OCI-LY1 (cell line): ENCODE measurements at regions not wholly inside any gene's neighbourhood (a gene's known extent, or its start where the extent isn't known, plus 50 kb on each side); places are given as distances from the start of the nearest gene placed in this dataset.

ENCODE experiments used
- H2AFZ ChIP-seq: fragments of 200-600 bp; sonication (generic), shearing (Covaris generic); 2 replicates; pipeline ENCODE4 v1.6.0; 2014; ENCODE audit warnings: antibody characterized with exemption, mild to moderate bottlenecking, low read length
- H3F3A ChIP-seq: fragments of 200-600 bp; sonication (generic), shearing (Covaris generic); 2 replicates; pipeline ENCODE4 v1.6.0; 2014; ENCODE audit warnings: mild to moderate bottlenecking, antibody characterized with exemption, low read length, moderate library complexity; ENCODE audit not compliant: insufficient read depth
- H3K27ac ChIP-seq: fragments of 200-600 bp; sonication (generic); 2 replicates; pipeline ENCODE4 v1.5.1; 2014; ENCODE audit warnings: low read length, mixed run types, mild to moderate bottlenecking, low read depth; ENCODE audit not compliant: poor library complexity, severe bottlenecking
- H3K27me3 ChIP-seq: fragments of 200-600 bp; sonication (generic); 2 replicates; pipeline ENCODE4 v1.6.0; 2014; ENCODE audit warnings: antibody characterized with exemption, mild to moderate bottlenecking, low read length, moderate library complexity; ENCODE audit not compliant: insufficient read depth
- H3K36me3 ChIP-seq: fragments of 200-600 bp; sonication (generic); 2 replicates; pipeline ENCODE4 v1.6.1; 2014; ENCODE audit warnings: mild to moderate bottlenecking, antibody characterized with exemption, low read length, moderate library complexity, mixed read lengths; ENCODE audit not compliant: insufficient read depth
- H3K4me1 ChIP-seq: fragments of 200-600 bp; sonication (generic); 2 replicates; pipeline ENCODE4 v1.5.1; 2014; ENCODE audit warnings: mild to moderate bottlenecking, low read length, moderate library complexity; ENCODE audit not compliant: insufficient read depth, severe bottlenecking
- H3K4me2 ChIP-seq: fragments of 200-600 bp; sonication (generic), shearing (Covaris generic); 2 replicates; pipeline ENCODE4 v1.6.1; 2014; ENCODE audit warnings: low read length
- H3K4me3 ChIP-seq: fragments of 200-600 bp; sonication (generic); 2 replicates; pipeline ENCODE4 v1.5.1; 2014; ENCODE audit warnings: low read length, low read depth, mild to moderate bottlenecking, mixed read lengths; ENCODE audit not compliant: poor library complexity, severe bottlenecking
- H3K79me2 ChIP-seq: fragments of 200-600 bp; shearing (Covaris generic); 2 replicates; pipeline ENCODE4 v1.6.1; 2016; ENCODE audit warnings: mixed run types, low read length, mixed read lengths; ENCODE audit not compliant: insufficient read depth
- H3K9ac ChIP-seq: fragments of 200-600 bp; sonication (generic), shearing (Covaris generic); 2 replicates; pipeline ENCODE4 v1.6.1; 2014; ENCODE audit warnings: mild to moderate bottlenecking, low read length, mixed read lengths
- H3K9me2 ChIP-seq: fragments of 200-600 bp; sonication (generic), shearing (Covaris generic); 2 replicates; pipeline ENCODE4 v1.6.1; 2014; ENCODE audit warnings: low read depth, mild to moderate bottlenecking, low read length, mixed read lengths
- H3K9me3 ChIP-seq: fragments of 200-600 bp; shearing (Covaris generic); 2 replicates; pipeline ENCODE4 v1.6.1; 2014; ENCODE audit warnings: low read length, mixed read lengths
- H4K20me1 ChIP-seq: fragments of 200-600 bp; sonication (generic), shearing (Covaris generic); 2 replicates; pipeline ENCODE4 v1.6.0; 2016; ENCODE audit warnings: mild to moderate bottlenecking, low read length; ENCODE audit not compliant: insufficient read depth
- EZH2 ChIP-seq: fragments of 200-600 bp; sonication (generic), shearing (Covaris generic); IDR thresholded peaks from 2 replicates; pipeline ENCODE4 v1.8.0; 2017; ENCODE audit warnings: borderline replicate concordance, mixed run types, mild to moderate bottlenecking, antibody characterized with exemption, low read length, moderate library complexity, mixed read lengths
- TF ChIP-seq, protein P1 (sequence below): fragments of 200-600 bp; sonication (generic), shearing (Covaris generic); IDR thresholded peaks from 2 replicates; pipeline ENCODE4 v1.5.1; 2017; ENCODE audit warnings: mild to moderate bottlenecking, antibody characterized with exemption, low read length, moderate library complexity, mixed read lengths

DNA sequence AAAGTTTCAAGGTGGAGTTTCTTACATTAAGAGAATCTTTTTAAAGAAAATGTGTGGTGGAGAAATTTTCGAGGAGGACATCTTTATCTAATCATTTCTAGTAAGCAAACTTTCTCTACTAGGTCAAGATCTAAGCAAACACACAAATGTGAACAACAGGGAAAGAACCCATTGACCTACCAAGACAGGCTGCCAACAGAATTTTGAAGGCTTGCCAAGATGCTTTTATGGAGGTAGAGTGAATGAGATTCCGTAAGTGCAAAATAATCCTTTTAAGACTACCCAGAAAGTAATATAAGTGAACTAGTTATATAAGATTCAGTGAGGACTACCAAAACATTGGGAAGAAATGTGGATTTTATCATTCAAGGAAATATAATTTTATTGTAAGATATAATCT is 357.1 kb upstream of the PDE3A start:
- no peaks in the 10 kb centered on the region for H3F3A ChIP-seq
- H3K27ac ChIP-seq, result no peak overlapping the region
- TF ChIP-seq, protein P1, sequence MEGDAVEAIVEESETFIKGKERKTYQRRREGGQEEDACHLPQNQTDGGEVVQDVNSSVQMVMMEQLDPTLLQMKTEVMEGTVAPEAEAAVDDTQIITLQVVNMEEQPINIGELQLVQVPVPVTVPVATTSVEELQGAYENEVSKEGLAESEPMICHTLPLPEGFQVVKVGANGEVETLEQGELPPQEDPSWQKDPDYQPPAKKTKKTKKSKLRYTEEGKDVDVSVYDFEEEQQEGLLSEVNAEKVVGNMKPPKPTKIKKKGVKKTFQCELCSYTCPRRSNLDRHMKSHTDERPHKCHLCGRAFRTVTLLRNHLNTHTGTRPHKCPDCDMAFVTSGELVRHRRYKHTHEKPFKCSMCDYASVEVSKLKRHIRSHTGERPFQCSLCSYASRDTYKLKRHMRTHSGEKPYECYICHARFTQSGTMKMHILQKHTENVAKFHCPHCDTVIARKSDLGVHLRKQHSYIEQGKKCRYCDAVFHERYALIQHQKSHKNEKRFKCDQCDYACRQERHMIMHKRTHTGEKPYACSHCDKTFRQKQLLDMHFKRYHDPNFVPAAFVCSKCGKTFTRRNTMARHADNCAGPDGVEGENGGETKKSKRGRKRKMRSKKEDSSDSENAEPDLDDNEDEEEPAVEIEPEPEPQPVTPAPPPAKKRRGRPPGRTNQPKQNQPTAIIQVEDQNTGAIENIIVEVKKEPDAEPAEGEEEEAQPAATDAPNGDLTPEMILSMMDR, result no peak
- TF ChIP-seq EZH2, result no peak
- H3K9me2 ChIP-seq, result no peaks in the 10 kb centered on the region
- H3K36me3 ChIP-seq, result no peaks in the 10 kb centered on the region
- no peaks in the 10 kb centered on the region for H3K9me3 ChIP-seq
- H4K20me1 ChIP-seq, result no peaks in the 10 kb centered on the region
- no peaks in the 10 kb centered on the region for H3K4me1 ChIP-seq
- no peak overlapping the region for H3K4me3 ChIP-seq
- H3K79me2 ChIP-seq, result no peaks in the 10 kb centered on the region
- H3K4me2 ChIP-seq, result no peak overlapping the region
- H2AFZ ChIP-seq, result no peak overlapping the region
- no peaks in the 10 kb centered on the region for H3K27me3 ChIP-seq
- no peak overlapping the region for H3K9ac ChIP-seq

DNA sequence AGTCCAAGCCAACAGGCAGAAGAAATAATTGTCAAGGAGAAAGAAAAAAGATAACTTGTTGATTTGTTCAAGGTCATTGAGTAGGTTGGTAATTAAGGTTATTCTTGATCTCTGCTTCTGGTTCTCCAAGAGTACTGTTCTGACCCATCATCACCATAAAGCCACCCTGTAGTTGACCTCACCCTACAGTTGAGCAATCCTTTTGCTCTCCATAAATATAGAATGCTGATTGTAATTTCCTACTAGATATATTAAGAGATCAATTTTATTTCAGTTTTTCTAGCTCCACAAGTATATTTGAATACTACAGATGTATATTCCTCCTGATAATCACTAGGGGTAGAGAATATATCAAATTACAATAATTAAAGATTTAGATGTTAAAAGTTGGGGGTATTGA is 350.5 kb upstream of the PDE3A start:
- no peak overlapping the region for H3K27ac ChIP-seq
- H3K4me1 ChIP-seq, result no peaks in the 10 kb centered on the region
- 0 out of 2 replicates have a peak, but pooled peaks cover 2% of the 10 kb centered on the region for H4K20me1 ChIP-seq
- no peak overlapping the region for H2AFZ ChIP-seq
- TF ChIP-seq, protein P1, result no peak
- TF ChIP-seq EZH2, result no peak
- H3F3A ChIP-seq, result no peaks in the 10 kb centered on the region
- H3K9me3 ChIP-seq, result no peaks in the 10 kb centered on the region
- no peaks in the 10 kb centered on the region for H3K79me2 ChIP-seq
- H3K9ac ChIP-seq, result no peak overlapping the region
- H3K27me3 ChIP-seq, result no peaks in the 10 kb centered on the region
- H3K4me2 ChIP-seq, result no peak overlapping the region
- H3K9me2 ChIP-seq, result no peaks in the 10 kb centered on the region
- no peaks in the 10 kb centered on the region for H3K36me3 ChIP-seq
- H3K4me3 ChIP-seq, result no peak overlapping the region

DNA sequence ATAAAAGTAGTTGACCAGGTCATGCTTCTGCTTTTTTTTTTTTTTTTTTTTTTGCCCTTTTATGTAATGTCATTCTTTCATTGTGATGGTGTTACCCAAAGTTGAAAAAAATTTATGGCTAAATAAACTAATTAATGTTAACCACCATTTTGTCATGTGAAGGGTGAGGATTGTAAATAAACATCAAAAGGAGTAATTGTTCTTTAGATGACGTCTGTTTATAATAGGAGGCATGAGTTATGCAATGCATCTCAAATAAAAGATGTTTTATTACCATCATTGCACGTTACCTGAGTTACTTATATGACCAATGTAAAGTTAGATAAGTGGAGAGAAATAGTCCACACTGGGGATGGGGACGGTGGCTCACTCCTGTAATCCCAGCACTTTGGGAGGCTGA is 349.9 kb upstream of the PDE3A start:
- no peak overlapping the region for H3K4me2 ChIP-seq
- no peaks in the 10 kb centered on the region for H3K9me3 ChIP-seq
- no peaks in the 10 kb centered on the region for H3K9me2 ChIP-seq
- H3K4me1 ChIP-seq, result no peaks in the 10 kb centered on the region
- H3K36me3 ChIP-seq, result no peaks in the 10 kb centered on the region
- H3K4me3 ChIP-seq, result no peak overlapping the region
- no peak overlapping the region for H3K9ac ChIP-seq
- H4K20me1 ChIP-seq, result 0 out of 2 replicates have a peak, but pooled peaks cover 2% of the 10 kb centered on the region
- no peaks in the 10 kb centered on the region for H3K27me3 ChIP-seq
- H3K27ac ChIP-seq, result no peak overlapping the region
- TF ChIP-seq EZH2, result no peak
- TF ChIP-seq, protein P1, result no peak
- no peaks in the 10 kb centered on the region for H3F3A ChIP-seq
- no peaks in the 10 kb centered on the region for H3K79me2 ChIP-seq
- no peak overlapping the region for H2AFZ ChIP-seq
